ENCODE measurements at regions not wholly inside any gene's neighbourhood (a gene's known extent, or its start where the extent isn't known, plus 50 kb on each side); places are given as distances from the start of the nearest gene placed in this dataset.

DNA sequence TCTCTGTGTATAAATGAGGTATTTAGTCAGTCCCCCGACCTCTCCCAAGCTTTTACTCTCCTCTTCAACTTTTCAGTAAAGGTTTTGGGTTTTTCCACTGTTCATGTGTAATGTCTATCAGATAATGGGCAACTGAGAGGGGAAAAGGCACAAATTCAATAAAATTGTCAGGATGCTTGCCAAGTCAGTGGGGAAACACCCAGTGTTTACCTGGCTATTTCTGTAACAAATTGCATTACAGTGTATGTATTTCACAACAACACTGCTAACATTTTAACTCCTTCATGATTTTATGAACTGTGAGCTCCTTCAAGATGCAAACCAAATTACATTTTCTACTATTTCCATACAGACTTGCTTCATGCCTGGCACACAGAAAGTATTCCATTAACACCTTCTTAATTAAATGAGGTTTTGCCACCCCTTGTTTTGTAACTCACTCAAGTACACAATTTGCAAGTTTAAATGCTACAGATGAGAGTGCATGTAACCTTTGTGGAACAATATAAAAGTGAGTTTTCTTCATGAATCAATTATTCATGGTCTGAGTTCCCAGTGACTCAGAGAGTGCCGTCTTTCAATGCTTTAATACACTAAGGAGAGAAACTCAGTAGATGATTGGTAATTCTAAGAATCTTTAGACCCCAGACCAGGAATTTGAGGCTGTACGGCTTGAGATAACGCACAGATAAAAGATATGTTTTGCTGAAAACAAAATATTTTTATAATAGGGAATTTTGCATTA is 149.8 kb upstream of the TLL1 start:
- TF ChIP-seq CTCF (IDR thresholded peaks at IDR 0.05) (no peak), POLR2A (IDR thresholded peaks at IDR 0.05) (no peak)
